ENCODE measurements at regions not wholly inside any gene's neighbourhood (a gene's known extent, or its start where the extent isn't known, plus 50 kb on each side); places are given as distances from the start of the nearest gene placed in this dataset.

DNA sequence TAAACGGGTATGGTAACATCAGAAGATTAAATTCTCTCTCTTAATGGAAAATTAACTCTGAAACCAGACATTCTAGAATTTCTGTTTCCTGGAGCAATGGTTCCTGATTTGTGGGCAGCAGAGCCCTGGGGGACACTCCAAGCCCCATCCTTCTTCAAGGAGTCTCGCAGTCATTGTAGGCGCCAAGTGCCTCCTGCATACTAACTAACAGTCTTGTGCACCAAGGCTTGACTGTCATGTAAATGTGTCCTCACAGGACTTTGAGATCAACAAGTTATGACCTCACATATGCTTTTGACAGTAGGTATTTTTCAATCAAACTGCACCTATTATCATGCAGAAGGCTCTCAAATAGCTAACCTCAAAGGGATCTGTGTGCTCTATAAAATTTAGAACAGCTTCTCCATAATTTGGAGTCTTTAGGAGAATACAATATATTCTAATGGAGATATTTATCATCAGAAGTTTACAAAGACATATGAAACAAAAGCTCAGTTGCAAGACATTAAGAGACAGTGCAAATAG, 52.1 kb upstream of the COPS8 start:
- no peak overlapping the region for H3K4me3 ChIP-seq (ENCODE audit: low read depth, poor library complexity, severe bottlenecking)
- TF ChIP-seq POLR2A (IDR thresholded peaks at IDR 0.05) = no peak
- TF ChIP-seq, protein P1, sequence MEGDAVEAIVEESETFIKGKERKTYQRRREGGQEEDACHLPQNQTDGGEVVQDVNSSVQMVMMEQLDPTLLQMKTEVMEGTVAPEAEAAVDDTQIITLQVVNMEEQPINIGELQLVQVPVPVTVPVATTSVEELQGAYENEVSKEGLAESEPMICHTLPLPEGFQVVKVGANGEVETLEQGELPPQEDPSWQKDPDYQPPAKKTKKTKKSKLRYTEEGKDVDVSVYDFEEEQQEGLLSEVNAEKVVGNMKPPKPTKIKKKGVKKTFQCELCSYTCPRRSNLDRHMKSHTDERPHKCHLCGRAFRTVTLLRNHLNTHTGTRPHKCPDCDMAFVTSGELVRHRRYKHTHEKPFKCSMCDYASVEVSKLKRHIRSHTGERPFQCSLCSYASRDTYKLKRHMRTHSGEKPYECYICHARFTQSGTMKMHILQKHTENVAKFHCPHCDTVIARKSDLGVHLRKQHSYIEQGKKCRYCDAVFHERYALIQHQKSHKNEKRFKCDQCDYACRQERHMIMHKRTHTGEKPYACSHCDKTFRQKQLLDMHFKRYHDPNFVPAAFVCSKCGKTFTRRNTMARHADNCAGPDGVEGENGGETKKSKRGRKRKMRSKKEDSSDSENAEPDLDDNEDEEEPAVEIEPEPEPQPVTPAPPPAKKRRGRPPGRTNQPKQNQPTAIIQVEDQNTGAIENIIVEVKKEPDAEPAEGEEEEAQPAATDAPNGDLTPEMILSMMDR (IDR thresholded peaks at IDR 0.05) = no peak
- 86 to 92% methylated on average over 3 of the region's 3 CpGs for WGBS, 2 donors
- DNase-seq (ENCODE audit: low spot score in 2 of 2) = no peak
- intact Hi-C loops (cut with DNase I; ENCODE audit: low total_unique reads) = no loop called here

DNA sequence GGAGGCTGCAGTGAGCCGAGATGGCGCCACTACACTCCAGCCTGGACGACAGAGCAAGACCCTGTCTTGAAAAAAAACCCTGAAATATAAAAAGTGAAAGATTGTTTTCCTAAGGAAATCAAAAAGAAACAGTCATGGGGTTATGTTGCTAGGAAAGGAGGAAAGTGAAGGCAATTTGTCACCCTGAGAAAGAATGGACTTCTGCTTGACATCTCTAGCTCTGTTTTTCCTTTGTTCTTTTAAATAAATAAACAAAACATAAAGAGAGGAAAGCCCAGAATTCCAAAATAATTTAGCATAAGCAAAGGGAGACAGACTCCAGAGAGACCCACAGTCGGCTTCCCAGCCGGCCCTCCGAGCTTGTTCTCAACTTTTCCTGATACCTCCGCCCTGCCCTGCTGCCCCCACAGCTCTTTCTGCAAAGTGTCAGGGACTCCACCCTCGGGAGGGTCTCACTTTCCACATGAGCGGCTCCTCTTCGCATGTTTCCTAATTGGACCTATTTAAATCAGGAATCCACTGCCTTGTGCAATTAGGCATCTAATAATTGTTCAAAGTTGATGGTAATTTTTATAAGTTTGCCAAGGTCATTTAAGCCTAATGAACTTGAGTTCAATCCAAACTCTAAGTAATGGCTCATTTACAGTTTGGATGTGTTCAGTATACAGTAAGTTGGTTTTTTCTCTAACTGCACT, 49.8 kb upstream of the COPS8 start:
- TF ChIP-seq, protein P1 (IDR thresholded peaks at IDR 0.05) = no peak
- TF ChIP-seq POLR2A (IDR thresholded peaks at IDR 0.05) = no peak
- H3K4me3 ChIP-seq (ENCODE audit: low read depth, poor library complexity, severe bottlenecking) = no peak overlapping the region
- intact Hi-C loops (cut with DNase I; ENCODE audit: low total_unique reads) = no loop called here
- 84 to 90% methylated on average over 10 of the region's 10 CpGs for WGBS, 2 donors
- DNase-seq (ENCODE audit: low spot score in 2 of 2) = peak in 1 of 2 donors; percentile 43
